ENCODE measurements at regions not wholly inside any gene's neighbourhood (a gene's known extent, or its start where the extent isn't known, plus 50 kb on each side); places are given as distances from the start of the nearest gene placed in this dataset.

DNA sequence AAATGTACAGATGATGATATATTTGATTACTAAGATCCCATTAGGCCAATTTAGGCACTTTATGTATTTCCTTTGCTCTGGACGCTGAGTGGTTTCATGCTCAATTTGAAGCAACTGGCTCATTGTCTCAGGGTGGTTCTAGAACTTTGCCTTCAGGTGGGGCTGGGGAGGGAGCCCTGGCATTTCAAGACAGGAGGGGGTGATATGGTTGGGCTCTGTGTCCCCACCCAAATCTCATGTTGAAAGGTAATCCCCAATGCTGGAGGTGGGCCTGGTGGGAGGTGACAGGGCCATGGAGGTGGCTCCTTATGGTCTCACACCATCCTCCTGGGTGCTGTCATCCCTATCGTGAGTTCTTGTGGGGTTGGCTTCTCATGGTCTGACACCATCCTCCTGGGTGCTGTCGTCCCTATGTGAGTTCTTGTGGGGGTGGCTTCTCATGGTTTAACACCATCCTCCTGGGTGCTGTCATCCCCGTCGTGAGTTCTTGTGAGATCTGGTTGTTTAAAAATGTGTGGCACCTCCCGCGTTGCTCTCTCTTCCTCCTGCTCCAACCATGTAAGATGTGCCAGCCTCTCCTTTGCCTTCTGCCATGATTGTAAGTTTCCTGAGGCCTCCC lies 151.5 kb upstream of the KLF6 start:
- POLR2A ChIA-PET = no interaction called here
- H3K4me3 ChIP-seq (ENCODE audit: low read depth, low read length) = no peak overlapping the region
- CTCF ChIA-PET = no interaction called here
- TF ChIP-seq, protein P1, sequence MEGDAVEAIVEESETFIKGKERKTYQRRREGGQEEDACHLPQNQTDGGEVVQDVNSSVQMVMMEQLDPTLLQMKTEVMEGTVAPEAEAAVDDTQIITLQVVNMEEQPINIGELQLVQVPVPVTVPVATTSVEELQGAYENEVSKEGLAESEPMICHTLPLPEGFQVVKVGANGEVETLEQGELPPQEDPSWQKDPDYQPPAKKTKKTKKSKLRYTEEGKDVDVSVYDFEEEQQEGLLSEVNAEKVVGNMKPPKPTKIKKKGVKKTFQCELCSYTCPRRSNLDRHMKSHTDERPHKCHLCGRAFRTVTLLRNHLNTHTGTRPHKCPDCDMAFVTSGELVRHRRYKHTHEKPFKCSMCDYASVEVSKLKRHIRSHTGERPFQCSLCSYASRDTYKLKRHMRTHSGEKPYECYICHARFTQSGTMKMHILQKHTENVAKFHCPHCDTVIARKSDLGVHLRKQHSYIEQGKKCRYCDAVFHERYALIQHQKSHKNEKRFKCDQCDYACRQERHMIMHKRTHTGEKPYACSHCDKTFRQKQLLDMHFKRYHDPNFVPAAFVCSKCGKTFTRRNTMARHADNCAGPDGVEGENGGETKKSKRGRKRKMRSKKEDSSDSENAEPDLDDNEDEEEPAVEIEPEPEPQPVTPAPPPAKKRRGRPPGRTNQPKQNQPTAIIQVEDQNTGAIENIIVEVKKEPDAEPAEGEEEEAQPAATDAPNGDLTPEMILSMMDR (IDR thresholded peaks at IDR 0.05; ENCODE audit: insufficient read depth, low read length, missing control alignments) = no peak
- DNase-seq (ENCODE audit: low read depth, low spot score) = no peak

DNA sequence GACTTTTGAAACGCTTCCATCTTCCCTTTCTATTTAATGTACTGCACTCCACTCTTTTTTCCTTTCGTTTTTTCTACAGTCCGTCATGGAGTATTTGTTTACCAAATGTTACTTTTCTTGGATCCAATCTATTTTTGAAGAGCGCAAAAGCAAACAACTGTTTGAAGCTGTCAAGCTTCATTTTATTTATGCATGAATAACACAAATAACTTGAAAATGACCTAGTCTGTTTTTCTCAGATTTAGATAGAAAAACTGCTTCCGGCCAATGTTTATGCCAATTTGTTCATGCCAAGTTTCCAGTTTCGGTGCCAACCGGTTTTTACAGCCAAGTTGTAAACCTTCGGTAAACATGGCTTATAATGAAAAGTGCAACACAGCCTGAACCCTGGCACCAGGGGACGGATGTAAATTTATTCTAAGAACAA lies 150.9 kb upstream of the KLF6 start:
- ChIA-PET POLR2A (interaction anchor here (0.6 kb wide), 1 partner anchor 325 kb away, joined by 3 read pairs; no protein-coding TSS in a partner anchor), CTCF (no interaction called here)
- no peak overlapping the region for H3K4me3 ChIP-seq (ENCODE audit: low read depth, low read length)
- no peak for DNase-seq (ENCODE audit: low read depth, low spot score)
- TF ChIP-seq, protein P1 (IDR thresholded peaks at IDR 0.05; ENCODE audit: insufficient read depth, low read length, missing control alignments) = no peak

DNA sequence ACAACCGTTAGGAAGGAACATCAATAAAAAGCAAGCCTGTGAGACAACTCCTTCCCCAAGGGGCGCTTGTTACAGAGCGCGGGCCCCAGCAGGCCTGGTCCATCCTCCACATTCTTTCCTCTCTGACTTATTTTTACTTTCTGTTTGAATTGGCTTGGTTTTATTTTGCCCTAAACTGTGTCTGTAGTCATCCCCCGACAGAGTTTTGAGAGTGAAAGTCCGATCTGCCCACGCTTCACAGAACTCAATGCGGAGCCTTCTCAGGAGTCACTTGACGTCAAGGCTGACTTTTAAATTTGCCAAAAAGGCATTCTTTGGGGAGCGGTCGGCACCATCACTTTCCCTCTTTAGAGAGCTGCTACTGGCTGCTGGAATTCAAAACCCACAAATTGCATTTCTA lies 150.1 kb upstream of the KLF6 start:
- ChIA-PET CTCF (no interaction called here), POLR2A (interaction anchor here (0.6 kb wide), 1 partner anchor 325 kb away, joined by 3 read pairs; no protein-coding TSS in a partner anchor)
- H3K4me3 ChIP-seq (ENCODE audit: low read depth, low read length) = no peak overlapping the region
- no peak for DNase-seq (ENCODE audit: low read depth, low spot score)
- TF ChIP-seq, protein P1 (IDR thresholded peaks at IDR 0.05; ENCODE audit: insufficient read depth, low read length, missing control alignments) = no peak

DNA sequence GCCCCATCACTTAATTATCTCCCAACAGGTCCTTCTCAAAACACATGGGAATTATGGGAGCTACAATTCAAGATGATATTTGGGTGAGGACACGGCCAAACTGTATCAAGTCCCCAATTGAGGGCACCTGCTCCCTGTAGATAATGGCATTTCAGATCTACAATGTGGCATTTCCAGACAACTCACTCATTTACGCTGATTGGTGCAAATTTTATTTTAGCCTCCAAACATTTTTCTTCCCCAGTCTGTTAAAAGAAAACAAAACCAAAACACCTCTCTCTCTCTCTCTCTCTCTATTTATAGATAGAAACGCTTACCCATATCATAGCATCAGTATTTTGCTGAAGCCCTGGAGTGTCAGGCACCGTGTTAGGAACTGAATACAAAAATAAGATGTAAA lies 148.7 kb upstream of the KLF6 start:
- CTCF ChIA-PET = no interaction called here
- POLR2A ChIA-PET = no interaction called here
- H3K4me3 ChIP-seq (ENCODE audit: low read depth, low read length) = no peak overlapping the region
- DNase-seq (ENCODE audit: low read depth, low spot score) = no peak
- TF ChIP-seq, protein P1 (IDR thresholded peaks at IDR 0.05; ENCODE audit: insufficient read depth, low read length, missing control alignments) = no peak

DNA sequence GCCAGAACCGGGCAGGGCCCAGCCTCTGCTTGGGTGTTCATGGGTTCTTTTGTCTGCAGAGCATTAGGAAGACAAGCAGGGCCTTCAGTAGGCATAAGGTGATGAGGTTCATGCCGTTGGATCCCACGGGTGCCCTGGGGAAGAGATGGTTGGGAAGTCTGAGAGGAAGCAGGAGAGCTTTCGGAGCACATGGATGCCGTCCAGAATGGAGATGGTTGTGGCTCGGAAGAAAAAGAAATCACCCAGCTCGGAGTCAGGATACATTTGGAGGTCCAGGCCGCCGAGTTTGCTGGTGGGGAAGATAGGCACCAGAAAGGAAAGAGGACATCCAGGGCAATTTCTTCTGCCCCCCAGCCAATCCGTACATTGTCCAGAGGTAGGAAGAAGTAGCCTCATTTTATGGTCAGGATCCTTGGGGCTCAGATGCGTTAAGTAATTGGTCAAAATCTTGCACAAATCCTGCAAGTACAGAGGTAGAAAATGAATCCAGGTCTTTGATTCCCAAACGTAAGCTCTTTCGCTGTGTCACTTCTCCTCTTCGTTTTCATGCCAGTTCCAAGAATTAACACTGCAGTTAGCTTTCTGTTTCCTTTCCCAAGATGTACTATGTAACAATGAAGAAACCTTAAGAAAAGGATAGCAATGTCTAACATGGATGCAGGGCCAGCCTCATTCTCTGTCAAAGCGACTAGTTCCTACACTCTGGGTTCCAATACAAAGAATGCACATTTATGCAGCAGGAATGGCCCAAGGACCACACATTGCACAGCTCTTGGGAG lies 147.8 kb upstream of the KLF6 start:
- no peak overlapping the region for H3K4me3 ChIP-seq (ENCODE audit: low read depth, low read length)
- DNase-seq (ENCODE audit: low read depth, low spot score) = no peak
- TF ChIP-seq, protein P1 (IDR thresholded peaks at IDR 0.05; ENCODE audit: insufficient read depth, low read length, missing control alignments) = no peak
- POLR2A ChIA-PET = no interaction called here
- CTCF ChIA-PET = no interaction called here

DNA sequence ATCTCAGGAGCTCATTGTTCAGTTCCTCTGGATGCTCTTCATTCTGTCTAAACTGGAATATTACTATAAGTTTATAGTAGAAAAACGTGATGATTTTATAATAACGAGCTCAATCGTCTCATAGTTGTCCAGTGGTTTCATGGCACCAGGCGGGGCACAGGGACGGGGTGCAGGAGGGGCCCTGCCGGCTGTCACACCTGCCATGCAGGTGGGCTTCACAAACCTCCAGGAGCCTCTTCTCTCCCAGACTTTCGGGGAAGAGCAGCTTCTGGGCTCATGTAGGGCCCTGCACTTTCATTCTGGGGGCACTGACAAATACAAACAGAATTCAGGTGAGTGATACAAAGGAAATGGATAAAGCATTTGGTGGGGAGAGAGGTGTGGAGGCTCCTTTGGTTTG lies 146.9 kb upstream of the KLF6 start:
- no peak for DNase-seq (ENCODE audit: low read depth, low spot score)
- POLR2A ChIA-PET = no interaction called here
- CTCF ChIA-PET = no interaction called here
- H3K4me3 ChIP-seq (ENCODE audit: low read depth, low read length) = no peak overlapping the region
- TF ChIP-seq, protein P1 (IDR thresholded peaks at IDR 0.05; ENCODE audit: insufficient read depth, low read length, missing control alignments) = no peak

All from AG04449 (cell line).